HG02763 (cell line): ENCODE measurements at regions not wholly inside any gene's neighbourhood (a gene's known extent, or its start where the extent isn't known, plus 50 kb on each side); places are given as distances from the start of the nearest gene placed in this dataset.

Experiments
- ATAC-seq: cut with Tn5 transposase; IDR thresholded peaks from one replicate; pipeline ENCODE4 v1.9.1; 2021; ENCODE audit warnings: mild to moderate bottlenecking, moderate library complexity; ENCODE audit not compliant: unreplicated experiment

DNA sequence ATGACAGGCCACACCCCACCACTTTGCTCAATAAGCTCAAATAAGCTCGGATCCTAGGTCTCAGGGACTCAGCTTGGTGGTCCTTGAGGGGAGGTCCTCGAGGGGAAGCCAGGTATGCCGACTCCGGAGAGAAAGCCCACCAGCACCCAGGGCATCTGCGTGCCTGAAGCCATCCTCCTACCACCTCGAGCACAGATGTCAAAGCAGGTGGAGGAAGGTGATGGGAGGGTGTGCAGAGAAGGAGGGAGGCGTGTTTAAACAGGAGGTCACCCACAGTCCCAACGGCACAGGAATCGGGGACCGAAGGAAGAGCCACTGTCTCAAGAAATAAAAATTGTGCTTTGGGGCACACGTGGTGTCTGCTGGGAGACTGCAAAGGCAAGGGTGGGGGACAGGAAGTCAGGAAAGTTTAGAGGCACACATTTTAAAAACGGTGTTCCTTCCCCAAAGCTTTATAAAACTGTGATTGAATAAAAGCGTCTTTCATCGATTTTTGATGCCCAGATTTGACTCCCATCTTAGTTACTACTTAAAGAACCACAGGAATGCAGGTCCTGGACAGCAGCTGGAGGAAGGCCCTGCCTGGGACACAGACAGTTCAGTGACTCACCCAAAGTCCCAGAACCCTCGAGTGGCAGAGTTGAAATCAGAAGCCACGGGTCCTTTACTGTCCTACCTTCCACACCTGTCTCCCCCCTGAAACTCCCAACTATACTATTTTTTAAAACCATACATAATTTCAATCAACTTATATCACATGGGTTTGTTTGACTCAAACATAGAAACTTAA is 221.0 kb upstream of the PDE10A start:
- ATAC-seq = no peak

DNA sequence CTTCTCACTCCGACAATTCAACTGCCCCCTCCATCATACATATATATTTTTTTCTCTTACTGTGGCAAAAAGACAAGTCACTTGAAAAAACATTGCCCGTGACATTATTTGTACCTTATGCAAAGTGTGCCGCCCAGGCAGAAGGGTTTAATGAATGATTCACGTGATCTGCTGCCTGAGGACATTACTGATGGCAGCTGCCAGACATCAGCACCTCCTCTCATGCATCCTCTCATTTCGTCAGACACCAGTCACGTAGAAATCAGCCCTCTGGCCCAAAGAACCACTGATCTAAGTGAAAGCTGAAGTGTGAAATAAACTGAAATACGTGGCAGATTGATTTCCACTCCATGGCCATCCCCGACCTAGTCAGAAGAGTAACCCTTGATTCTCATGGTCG is 218.8 kb upstream of the PDE10A start:
- ATAC-seq = no peak

DNA sequence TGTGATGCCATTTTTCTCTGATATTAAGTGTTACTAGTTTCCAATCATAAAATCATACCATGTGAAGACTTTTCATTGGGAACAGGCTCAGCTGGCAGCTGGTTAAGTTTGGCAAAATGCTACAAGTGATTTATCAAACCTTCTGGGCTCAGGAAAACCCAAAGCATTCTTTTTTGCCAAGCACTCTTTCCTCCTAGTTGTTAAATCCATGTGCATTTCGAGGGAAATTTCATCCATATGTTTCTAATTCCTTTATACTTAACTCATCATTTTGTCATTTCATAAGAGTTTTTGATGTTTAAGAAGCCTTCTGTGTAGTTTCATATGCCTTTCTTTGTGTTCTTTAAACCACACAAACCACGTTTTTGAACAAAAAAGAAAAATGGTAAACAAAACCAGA is 217.6 kb upstream of the PDE10A start:
- ATAC-seq = no peak

DNA sequence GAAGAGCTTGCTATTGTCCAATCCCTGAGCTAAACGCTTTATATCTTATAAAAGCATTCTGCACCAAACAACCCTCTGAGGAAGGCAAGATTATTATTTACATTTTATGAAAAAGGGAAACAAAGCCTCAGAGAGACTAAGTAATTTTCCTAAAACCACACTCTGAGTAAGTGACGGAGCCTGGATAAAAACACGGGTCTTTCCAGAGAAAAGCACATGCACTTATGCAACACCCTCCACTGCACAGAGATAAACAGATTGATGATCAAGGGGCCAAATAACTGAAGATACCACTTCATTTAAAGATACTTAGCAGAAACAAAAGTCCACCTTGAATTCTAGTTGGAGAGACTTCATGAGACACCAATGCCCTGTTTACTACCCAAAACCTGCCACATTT is 214.7 kb upstream of the PDE10A start:
- no peak for ATAC-seq

DNA sequence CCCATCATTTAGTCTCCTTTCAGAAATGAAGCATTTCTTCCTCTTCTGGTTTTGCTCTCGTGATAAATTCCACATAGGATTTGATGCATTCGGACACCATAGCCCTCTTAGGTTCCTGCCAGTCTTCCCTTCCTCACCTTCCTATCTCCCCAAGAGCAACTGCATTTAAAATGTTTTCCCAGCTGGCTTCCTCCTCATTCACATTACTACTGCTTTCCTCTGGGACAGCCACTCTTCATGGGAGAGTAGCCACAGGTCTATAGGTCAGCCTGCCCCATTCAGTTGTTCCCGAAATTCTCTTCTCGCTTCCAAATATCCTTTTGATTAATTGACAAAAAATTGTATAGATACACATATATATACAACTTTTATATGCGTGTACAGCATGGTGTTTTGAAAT is 214.2 kb upstream of the PDE10A start:
- ATAC-seq = no peak

DNA sequence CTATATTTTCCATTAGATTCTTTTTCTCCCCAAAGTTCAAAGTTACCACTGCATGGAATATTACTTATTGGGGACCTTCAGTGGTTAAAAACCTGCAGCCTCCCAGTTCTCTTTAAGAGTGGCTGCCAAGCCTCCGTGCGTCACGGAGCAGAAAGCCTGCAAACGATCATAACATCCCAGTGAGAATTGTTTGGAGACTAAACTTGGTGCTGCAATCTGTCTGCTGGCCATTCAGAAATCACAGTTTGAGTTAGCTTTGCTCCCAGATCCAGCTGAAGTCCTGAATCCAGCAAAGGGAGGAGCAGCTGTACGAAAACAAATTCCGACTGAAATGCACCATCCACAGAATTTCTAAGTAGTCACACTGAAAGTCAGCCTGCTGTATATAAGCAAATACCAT is 213.5 kb upstream of the PDE10A start:
- ATAC-seq = no peak

DNA sequence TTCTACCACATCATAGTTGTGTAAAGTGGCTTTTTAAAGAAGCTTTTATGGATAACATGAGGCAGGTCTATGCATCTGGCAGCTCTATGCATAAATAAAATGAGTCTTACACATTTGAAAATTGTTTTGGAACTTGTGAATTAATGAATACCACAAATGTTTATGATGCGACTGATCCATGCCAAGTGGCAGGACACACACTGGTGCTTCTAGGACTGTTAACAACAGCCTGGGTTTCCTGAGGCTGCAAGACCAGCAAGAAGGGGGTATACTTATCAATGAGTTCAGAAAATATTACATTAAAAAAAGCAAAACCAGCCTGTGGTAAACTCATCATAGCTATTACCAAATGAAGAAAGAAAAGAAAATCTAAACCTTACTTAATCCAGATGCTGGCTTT is 212.9 kb upstream of the PDE10A start:
- ATAC-seq = no peak

DNA sequence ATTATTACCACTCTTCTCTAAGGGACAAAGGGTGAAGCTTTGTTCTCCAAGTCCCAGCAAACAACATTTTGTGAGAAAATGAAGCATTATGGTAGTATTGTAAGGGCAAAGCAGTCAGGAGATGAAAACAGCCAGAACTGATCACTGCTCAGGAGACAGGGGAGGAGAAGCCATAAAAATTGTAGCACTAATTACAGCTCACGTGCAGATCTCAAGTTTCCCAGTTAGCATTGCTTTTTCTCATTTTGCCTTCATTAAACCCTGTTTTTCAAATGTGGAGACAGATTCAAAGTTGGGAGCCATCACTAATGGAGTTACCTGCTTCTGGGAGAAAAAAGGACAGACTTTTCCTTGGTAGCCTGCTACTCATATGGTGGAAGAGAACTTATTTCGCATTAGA is 210.9 kb upstream of the PDE10A start:
- ATAC-seq = no peak

DNA sequence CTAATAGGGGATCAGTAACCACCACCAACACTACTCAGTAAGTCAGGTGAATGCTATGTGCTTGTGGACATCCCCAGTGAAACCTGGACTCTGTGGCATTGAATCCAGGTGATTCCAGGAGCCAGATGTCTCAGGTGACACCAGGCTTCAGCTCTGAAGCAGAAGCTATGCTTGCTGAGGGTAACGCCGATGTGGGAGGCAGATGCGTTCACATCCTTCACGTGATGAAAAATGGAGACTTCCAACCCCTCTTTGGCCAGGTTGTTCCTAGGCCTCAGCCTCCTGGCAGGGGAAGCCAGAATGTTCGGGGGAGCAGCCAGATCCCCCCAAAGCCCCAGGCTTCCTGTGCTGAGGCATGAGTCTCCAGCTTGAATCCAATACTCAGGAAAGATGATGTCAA is 209.8 kb upstream of the PDE10A start:
- no peak for ATAC-seq

DNA sequence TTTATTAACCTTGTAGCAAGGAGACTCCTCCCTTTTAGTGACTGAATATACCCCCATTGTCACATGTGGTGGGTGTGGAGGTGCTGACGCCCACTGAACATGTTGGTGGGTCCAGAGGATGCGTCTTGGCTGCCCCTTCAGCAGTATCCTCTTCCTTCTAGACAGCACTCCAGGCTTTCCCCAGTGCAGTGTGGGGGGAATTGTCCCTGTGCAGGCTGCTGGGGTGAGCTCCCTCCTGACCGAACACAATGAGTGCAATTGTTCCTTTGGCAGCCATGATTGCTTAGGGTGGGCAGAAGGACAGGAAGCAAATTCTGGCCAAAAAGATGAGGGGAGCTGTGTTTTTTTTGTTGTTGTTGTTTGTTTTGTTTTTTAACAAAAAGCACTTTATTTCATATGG is 209.3 kb upstream of the PDE10A start:
- ATAC-seq = no peak

DNA sequence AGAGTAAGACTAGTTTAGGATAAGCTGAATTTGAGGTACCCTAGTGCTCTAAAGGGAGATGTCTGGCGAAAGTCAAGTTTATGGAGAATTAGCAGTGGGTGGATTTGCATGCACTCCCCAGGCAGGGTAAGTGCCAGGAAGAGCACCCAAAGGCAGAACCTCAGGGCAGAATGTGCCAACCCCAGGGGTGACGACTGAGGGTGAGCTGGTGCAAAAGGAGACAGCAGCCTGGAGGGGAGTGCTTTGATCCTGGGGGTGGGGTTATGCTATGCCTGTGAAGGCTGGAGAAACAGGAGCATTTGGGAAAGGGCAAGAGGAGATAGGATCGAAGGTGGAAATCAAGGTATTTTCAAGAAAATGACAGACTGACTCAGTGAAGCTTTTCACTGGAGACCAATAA is 208.5 kb upstream of the PDE10A start:
- no peak for ATAC-seq

DNA sequence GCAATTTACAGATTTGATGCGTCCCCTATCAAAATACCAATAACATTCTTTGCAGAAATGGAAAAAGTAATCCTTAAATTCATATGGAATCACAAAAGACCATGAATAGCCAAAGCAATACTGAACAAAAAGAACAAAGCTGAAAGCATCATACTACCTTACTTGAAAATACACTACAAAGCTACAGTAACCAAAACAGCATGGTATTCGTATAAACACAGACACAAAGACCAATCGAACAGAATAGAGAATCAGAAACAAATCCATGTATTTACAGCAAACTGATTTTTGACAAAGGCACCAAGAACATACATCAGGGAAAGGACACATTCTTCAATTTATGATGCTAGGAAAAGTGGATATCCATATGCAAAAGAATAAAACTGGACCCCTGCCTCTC is 206.5 kb upstream of the PDE10A start:
- ATAC-seq = no peak

DNA sequence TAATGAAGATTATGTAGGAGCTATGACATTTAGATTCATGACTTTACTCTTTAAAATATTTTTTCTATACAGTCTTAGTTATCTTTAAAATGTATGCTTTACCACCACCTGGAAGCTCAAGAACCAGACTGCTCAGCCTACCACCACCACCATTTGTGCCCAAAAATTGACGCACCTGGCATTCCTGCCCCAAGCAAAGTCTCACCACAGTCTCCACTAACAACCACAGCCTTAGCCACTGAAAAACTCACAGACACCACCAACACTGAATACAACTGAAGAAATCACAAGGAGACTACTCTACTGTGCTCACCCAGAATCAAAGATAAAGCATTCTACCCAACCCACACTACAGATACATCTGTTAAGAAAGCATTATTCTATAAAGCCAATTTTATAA is 201.9 kb upstream of the PDE10A start:
- ATAC-seq = no peak

DNA sequence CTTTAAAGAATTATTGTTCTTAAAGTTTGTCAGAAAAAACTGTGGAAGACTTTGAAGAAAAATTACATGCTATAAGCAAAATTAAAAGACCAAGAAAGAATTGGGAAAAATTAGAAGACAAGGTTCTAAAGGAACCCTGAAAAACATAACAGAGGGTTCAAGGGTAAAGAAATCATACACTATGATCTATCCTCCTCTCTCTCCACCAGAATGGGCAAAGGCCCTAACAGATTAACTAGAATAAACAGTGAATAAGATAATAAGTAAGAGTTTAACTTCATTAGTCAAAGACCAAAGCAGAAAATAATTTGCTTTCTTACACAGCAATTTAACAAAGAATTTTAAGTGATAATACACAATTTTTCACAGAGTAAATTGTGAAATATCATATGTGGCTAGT is 201.2 kb upstream of the PDE10A start:
- no peak for ATAC-seq

DNA sequence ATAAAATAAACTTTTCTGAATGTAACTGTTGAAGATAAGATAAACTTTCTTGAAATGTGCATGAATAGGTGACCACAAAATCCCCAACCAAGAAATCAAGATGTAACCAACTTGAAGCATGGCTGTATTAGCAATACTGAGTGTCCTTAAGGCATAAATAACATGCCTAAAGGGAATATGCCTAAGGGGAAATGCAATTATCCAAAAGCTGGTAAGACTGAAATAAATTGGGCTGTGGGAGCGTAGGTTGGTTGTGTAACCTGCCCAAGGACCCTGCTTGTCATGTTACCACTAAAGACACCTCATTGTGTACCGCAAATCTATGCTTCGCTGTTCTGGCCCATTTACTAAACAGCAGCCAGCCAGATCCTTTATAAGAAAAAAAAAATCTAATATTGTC is 200.8 kb upstream of the PDE10A start:
- ATAC-seq = no peak

DNA sequence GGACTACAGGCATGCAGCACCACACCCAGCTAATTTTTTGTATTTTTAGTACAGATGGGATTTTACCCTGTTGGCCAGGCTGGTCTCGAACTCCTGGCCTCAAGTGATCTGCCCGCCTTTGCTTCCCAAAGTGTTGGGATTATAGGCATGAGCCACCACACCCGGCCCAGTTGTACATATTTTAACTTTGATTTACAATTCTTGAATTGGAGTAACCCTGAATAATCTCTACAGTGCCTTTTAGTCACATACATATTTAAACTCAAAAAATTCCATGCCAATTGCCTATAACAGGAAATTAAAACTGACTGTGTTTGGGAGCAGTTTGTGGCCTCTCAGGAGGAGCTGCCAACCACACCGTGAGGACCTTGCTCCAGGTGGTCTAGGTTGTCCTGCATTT is 199.8 kb upstream of the PDE10A start:
- no peak for ATAC-seq

DNA sequence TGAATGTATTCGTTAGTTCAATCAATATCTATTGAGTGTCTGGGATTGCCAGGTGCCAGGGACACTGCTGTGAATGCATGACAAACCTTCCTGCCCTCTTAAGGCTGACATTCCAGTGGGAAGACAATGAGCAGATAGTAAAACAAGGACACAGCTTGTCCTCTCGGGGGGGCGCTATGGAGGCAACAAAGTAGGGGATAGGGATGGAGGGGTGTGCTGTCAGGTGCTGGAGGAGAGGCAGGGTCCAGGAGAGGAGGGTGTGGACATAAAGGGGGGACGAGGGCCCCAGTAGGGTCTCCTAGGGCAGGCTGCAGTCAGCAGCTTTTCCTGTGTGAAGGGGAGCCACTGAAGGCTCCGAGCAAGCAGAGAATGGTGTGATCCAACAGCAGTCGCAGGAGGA is 198.2 kb upstream of the PDE10A start:
- ATAC-seq = no peak

DNA sequence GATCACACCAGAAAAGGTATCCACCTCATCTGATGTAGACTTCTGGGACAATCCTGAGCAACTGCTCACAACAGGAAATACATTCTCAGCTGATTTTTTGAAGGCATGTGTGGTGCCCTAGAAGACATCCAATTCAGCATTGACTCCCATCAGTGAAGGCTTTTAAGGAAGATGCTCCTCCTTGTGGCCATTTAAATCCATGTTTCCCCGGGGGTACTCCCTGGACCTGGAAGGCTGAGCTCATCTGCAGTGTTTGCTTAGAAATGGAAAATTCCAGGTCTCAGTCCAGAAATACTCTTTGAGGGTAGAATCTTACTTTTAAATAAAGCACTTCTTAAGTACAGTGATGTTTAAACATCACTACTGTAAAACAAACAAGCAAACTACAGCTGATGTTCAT is 195.5 kb upstream of the PDE10A start:
- ATAC-seq = no peak

DNA sequence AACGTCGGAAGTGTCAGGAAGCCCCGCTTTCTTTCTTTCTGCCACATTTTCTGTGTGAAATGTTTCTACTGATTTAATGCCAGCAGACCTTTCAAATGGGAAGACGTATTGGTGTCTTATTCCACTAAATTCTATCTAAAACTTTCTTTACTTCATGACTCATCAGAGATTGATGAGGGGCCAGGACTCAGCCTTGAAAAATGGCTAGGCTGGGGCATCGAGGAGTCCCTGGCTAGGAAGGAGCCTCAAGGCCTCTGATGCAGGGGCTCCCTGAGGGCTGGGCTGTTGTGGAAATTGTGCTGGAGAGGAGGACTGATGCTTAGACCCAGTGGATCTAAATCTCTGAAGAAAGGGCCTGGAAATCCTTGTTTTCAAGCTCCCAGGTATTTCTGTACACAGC is 192.8 kb upstream of the PDE10A start:
- no peak for ATAC-seq

DNA sequence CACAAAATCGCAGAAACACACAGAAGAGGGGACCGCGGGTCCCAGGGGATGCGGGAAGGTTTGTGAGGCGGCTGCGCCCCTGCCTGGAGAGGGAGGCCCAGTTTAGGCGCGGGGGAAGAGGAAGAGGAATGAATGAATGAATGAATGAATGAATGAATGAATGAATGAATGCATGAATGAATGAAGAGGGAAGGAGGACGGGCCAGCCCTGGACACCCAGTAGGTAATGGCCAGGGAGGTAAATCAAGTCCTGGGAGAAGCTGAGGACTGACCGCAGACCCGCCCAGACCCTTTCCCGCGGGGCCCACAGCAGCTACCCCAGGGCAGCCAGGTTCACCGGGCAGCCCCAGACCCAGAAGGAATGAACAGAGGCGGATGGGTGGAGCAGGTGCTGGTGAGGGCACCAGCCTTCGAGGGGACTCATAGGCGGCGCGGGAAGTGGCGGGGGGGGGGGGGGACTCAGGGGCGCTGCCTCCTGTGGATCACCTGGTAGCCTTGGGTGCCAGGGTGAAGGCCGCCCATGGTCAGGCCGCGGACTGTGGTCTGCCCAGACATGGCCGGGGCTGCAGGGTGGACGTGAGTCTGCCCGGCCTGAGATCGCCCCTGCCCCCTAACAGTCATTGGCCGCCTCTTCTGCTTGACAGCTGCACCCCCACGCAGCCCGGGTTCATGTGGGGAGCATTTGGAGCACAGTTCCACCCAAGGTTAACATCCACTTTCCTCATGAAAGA is 192.0 kb upstream of the PDE10A start:
- no peak for ATAC-seq

DNA sequence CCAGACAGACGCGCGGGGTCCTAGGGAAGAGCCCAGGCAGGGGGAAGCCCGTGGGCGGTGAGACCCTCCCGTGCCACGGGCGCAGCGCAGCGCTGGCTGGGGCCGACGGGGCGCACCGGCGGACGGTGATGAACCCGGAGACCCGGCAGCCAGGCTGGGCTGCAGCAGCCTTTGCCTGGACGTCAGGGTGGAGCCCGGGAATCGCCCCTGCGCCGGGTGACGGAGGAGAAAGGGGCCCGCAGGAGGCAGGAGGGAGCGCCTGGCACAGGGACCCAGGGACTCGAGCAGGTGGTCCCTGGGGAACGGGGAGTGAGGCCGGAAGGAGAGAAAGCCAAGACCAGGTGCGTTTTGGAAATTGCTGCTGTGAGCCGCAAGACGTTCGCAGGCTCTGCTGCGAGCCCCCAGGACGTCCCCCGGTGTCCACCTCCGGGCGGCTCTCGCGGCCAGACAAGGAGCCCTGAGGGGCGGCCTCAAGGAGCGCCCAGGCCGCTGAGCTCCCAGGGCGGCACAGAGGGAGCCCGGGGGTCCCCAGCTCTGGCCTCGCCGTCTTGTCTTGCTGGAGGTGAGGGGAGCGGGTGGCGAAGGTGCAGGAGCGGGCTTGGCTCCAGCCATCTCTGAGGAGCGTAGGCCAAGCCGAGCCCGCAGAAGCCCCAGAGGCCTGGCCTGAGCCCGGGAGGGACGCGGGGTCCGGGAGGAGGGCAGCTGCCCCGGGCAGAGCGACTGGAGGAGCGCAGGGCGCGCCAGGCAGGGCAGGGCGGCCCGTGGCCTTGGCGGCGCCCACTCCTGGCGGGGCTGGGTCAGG is 191.2 kb upstream of the PDE10A start:
- ATAC-seq = no peak

DNA sequence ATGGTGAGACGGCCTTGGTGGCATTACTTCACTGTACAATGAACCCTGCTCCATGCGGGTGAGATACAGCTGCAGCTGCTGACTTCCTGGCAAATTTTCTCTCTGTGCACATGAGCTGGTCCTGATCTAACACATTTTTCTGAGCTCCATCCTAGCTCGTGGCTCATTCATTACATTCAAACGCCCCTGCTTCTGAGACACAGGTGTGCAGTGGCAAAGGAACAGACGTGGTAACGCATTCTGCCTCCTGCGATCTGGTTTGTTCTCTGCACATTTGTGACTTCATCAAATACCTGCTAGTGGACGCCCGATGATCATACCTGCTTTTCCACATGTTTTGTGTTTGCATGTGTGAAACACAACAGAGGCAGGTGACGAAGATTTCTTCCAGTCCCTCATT is 189.6 kb upstream of the PDE10A start:
- ATAC-seq = no peak
